GM13976 (cell line): ENCODE measurements at regions not wholly inside any gene's neighbourhood (a gene's known extent, or its start where the extent isn't known, plus 50 kb on each side); places are given as distances from the start of the nearest gene placed in this dataset.
A peak's percentile ranks its signal among the peaks of the same experiment; 100 is the strongest.

Source experiments
- DNase-seq: peaks from one replicate; pipeline ENCODE4 v3.0.0; 2012; ENCODE audit warnings: low spot score
- CTCF ChIP-seq: IDR thresholded peaks from 2 replicates; pipeline ENCODE4 v1.5.1; 2012; ENCODE audit warnings: borderline replicate concordance, mild to moderate bottlenecking; ENCODE audit not compliant: insufficient read depth; ENCODE audit errors: extremely low read depth, missing control alignments, control extremely low read depth
- in situ Hi-C: fragments of 300-500 bp; cut with MboI; formaldehyde crosslinking; loops from one replicate; pipeline ENCODE4 v1.12.0; 2022; ENCODE audit warnings: low sequenced_read_pairs, mixed read lengths, inconsistent platforms; ENCODE audit not compliant: unreplicated experiment

GRCh38 chr14:22395803-22396202 lies 193.2 kb downstream of the DAD1 start:
- TF ChIP-seq CTCF: no peak
- in situ Hi-C loops: no loop called here
- no peak for DNase-seq

GRCh38 chr14:22394616-22395015 lies 194.4 kb downstream of the DAD1 start:
- TF ChIP-seq CTCF: no peak
- in situ Hi-C loops: loop anchor here (5.0 kb wide), 2 partner anchors 78 to 173 kb away; no protein-coding TSS in a partner anchor
- DNase-seq: no peak

DNA sequence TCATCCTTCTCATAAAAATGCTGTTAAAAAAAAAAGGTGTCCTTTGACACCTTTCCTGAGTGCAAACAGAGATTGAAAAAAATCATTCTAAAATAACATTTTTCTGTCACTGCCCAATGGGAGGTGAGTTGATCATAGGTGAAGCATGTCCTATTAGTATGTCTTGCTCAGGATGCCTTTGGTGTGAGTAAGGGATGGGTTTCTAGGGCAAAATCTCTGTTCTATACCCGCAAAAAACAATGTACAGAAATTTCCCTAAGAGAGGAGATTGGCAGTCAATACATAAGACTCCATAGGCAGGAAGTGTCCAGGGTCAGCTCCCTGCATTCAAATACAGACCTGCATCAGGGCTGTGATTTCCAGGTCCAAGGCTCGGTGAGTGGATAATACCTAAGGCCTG lies 195.2 kb downstream of the DAD1 start:
- in situ Hi-C loops: loop anchor here (5.0 kb wide), 2 partner anchors 79 to 174 kb away; no protein-coding TSS in a partner anchor
- TF ChIP-seq CTCF: no peak
- no peak for DNase-seq

DNA sequence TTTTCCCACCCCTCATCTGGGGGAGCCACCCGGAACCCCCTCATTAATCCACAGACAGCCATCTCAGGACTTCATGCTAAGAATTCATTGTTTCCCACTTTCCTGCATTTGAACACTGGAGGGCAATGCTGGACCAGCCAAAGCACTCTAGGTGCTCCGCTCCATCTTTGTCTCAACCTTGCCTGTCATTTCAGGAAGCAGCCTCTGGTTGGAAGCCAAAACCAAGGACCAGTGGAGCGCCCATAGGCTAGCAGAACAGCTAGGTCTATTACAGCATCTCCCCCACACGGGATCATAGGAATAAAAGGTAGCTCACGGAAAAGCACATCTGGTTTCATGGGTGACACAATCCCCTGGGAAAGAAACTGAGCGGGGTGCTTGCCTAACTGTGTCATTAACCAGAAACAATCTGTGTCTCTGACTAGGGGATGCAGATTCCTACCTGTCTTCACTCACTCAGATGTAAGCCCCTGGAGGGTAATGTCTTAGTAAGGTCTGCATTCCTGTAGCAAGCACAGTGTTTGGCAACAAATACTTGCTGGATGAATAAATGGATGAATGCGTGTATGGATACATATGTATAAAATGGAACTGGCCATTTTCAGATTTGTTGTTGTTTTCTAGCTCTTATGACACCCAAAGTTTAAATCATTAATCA lies 197.0 kb downstream of the DAD1 start:
- DNase-seq: peak; percentile 70
- in situ Hi-C loops: loop anchor here (5.0 kb wide), 2 partner anchors 80 to 175 kb away; no protein-coding TSS in a partner anchor
- TF ChIP-seq CTCF: peak; percentile 58

GRCh38 chr14:22390824-22391461 lies 198.1 kb downstream of the DAD1 start:
- peak; percentile 41 for DNase-seq
- in situ Hi-C loops: loop anchor here (5.0 kb wide), 2 partner anchors 81 to 176 kb away; no protein-coding TSS in a partner anchor

DNA sequence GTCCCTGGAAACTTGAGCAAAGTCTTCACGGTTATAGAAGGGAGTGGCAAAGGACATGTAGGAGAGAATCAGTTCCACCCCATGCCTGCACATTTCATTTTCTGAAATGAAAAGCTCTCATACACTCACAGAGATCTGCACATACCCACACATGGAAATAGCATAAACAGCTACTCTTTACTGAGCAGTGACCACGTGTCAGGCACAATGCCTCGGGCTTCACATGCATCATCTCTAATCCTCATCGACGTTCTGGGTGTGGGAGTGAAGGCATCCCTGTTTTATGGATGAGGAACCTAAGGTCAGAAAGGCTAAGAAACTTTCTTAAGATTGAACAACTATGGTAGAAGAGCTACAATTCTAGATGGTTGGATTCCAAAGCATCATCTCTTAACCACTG lies 198.8 kb downstream of the DAD1 start:
- no peak for DNase-seq
- TF ChIP-seq CTCF: no peak
- in situ Hi-C loops: loop anchor here (5.0 kb wide), 2 partner anchors 82 to 177 kb away; no protein-coding TSS in a partner anchor

More at GRCh38 chr14:22390824-22391461, 198.1 kb downstream of the DAD1 start:
- TF ChIP-seq CTCF: no peak
